ENCODE measurements at regions not wholly inside any gene's neighbourhood (a gene's known extent, or its start where the extent isn't known, plus 50 kb on each side); places are given as distances from the start of the nearest gene placed in this dataset.

GRCh38 chr2:12862541-12862940 lies 145.8 kb downstream of the TRIB2 start:
- H3K4me3 ChIP-seq, result no peak overlapping the region
- H3K4me1 ChIP-seq, result peaks cover 13% of the 10 kb centered on the region
- DNase-seq, result no peak
- TF ChIP-seq, protein P1, sequence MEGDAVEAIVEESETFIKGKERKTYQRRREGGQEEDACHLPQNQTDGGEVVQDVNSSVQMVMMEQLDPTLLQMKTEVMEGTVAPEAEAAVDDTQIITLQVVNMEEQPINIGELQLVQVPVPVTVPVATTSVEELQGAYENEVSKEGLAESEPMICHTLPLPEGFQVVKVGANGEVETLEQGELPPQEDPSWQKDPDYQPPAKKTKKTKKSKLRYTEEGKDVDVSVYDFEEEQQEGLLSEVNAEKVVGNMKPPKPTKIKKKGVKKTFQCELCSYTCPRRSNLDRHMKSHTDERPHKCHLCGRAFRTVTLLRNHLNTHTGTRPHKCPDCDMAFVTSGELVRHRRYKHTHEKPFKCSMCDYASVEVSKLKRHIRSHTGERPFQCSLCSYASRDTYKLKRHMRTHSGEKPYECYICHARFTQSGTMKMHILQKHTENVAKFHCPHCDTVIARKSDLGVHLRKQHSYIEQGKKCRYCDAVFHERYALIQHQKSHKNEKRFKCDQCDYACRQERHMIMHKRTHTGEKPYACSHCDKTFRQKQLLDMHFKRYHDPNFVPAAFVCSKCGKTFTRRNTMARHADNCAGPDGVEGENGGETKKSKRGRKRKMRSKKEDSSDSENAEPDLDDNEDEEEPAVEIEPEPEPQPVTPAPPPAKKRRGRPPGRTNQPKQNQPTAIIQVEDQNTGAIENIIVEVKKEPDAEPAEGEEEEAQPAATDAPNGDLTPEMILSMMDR (IDR thresholded peaks at IDR 0.05), result no peak
- TF ChIP-seq POLR2A (IDR thresholded peaks at IDR 0.05), result no peak
- H3K36me3 ChIP-seq (ENCODE audit: low read depth, missing control alignments), result no peaks in the 10 kb centered on the region
- no peak overlapping the region for H3K27ac ChIP-seq
- H3K27me3 ChIP-seq, result no peaks in the 10 kb centered on the region
- intact Hi-C loops (cut with DNase I; ENCODE audit: low total_unique reads), result no loop called here
- H3K9me3 ChIP-seq, result no peaks in the 10 kb centered on the region

DNA sequence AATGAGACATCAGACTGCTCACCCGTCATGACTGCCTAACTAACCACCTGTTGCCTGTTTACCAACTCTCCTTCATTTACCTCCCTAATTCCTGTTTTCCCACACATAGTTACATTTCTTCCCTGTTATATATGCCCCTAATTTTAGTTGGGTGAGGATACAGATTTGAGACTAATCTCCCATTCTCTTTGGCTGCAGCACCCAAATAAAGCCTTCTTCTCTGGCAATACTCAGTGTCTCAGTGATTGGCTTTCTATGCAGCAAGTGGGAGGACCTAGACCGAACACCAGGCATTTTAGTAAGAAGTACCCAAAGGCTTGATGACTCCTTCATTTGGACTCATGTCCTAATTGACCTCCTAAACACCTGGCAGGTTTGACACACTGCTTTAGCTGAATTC lies 147.2 kb downstream of the TRIB2 start:
- H3K27ac ChIP-seq, result no peak overlapping the region
- WGBS, 2 donors, result 96 to 100% methylated on average over 2 of the region's 2 CpGs
- no peak for DNase-seq
- H3K4me1 ChIP-seq, result peaks cover 13% of the 10 kb centered on the region
- H3K9me3 ChIP-seq, result no peaks in the 10 kb centered on the region
- TF ChIP-seq POLR2A (IDR thresholded peaks at IDR 0.05), result no peak
- TF ChIP-seq, protein P1 (IDR thresholded peaks at IDR 0.05), result no peak
- H3K4me3 ChIP-seq, result no peak overlapping the region
- intact Hi-C loops (cut with DNase I; ENCODE audit: low total_unique reads), result no loop called here
- H3K27me3 ChIP-seq, result no peaks in the 10 kb centered on the region
- H3K36me3 ChIP-seq (ENCODE audit: low read depth, missing control alignments), result no peaks in the 10 kb centered on the region

DNA sequence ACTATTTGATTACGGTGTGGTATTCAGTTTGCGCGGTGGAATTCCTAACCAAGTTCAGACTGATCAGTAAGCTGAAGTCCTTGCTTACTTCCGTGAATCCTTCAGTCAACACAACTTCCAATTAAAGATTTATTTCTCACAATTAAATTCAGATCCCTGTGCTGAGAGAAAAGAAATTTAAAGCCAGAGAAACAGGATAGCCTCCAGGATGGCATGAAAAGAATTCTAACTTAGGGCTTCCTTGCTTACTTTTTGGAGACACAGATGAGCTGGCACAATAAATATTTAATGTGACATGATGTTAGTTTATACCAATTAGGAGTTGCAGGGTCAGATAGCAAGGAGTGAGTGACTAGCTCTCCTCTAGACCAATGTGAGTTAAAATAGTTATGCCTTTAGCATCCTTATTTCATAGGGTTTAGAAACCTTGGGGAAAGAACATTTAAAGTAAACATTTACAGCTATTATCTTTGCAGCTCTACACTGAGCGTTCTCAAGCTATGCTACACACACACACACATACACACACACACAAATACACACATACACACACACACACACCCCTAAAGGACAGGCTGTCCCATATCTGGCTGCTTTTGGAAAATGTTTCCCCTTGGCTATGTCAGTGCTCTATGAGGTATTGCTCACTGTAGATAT lies 151.0 kb downstream of the TRIB2 start:
- WGBS, 2 donors, result 76 to 77% methylated on average over 5 of the region's 5 CpGs
- no peaks in the 10 kb centered on the region for H3K9me3 ChIP-seq
- intact Hi-C loops (cut with DNase I; ENCODE audit: low total_unique reads), result no loop called here
- no peaks in the 10 kb centered on the region for H3K36me3 ChIP-seq (ENCODE audit: low read depth, missing control alignments)
- H3K4me3 ChIP-seq, result no peak overlapping the region
- no peaks in the 10 kb centered on the region for H3K4me1 ChIP-seq
- no peak for TF ChIP-seq POLR2A (IDR thresholded peaks at IDR 0.05)
- TF ChIP-seq, protein P1 (IDR thresholded peaks at IDR 0.05), result no peak
- DNase-seq, result no peak
- H3K27ac ChIP-seq, result no peak overlapping the region
- H3K27me3 ChIP-seq, result no peaks in the 10 kb centered on the region

DNA sequence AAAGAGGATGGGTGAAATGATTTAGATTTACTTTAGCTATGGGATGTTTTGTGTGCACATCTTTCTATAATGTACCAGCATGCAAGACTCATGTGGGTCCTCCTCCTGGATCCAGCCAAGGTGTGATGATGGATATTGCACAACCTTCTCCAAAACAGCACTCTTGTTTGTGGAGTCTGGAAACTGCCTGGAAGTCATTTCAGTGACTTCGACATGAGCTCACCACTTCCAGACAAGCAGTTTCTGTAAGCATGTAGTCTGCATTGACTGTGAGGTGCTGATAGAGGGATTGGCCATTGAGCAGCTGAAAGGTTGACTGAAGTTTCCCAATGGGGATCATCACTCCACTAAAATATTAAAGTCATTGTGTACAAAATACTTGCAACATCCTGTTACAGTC lies 154.0 kb downstream of the TRIB2 start:
- H3K4me1 ChIP-seq, result no peaks in the 10 kb centered on the region
- no peaks in the 10 kb centered on the region for H3K9me3 ChIP-seq
- DNase-seq, result no peak
- WGBS, 2 donors, result 80 to 91% methylated on average over 1 of the region's 1 CpG
- intact Hi-C loops (cut with DNase I; ENCODE audit: low total_unique reads), result no loop called here
- no peak overlapping the region for H3K27ac ChIP-seq
- no peak overlapping the region for H3K4me3 ChIP-seq
- H3K36me3 ChIP-seq (ENCODE audit: low read depth, missing control alignments), result no peaks in the 10 kb centered on the region
- no peak for TF ChIP-seq POLR2A (IDR thresholded peaks at IDR 0.05)
- TF ChIP-seq, protein P1 (IDR thresholded peaks at IDR 0.05), result no peak
- no peaks in the 10 kb centered on the region for H3K27me3 ChIP-seq

GRCh38 chr2:12871694-12872315 lies 155.1 kb downstream of the TRIB2 start:
- no peak for DNase-seq
- no peak for TF ChIP-seq POLR2A (IDR thresholded peaks at IDR 0.05)
- TF ChIP-seq, protein P1 (IDR thresholded peaks at IDR 0.05), result no peak
- no peak overlapping the region for H3K4me3 ChIP-seq
- H3K27ac ChIP-seq, result no peak overlapping the region
- no peaks in the 10 kb centered on the region for H3K9me3 ChIP-seq
- WGBS, 2 donors, result 83 to 94% methylated on average over 6 of the region's 6 CpGs
- H3K36me3 ChIP-seq (ENCODE audit: low read depth, missing control alignments), result no peaks in the 10 kb centered on the region
- no peaks in the 10 kb centered on the region for H3K27me3 ChIP-seq
- H3K4me1 ChIP-seq, result no peaks in the 10 kb centered on the region
- intact Hi-C loops (cut with DNase I; ENCODE audit: low total_unique reads), result no loop called here

Data from testis (tissue), 2 donors.